ENCODE measurements at regions not wholly inside any gene's neighbourhood (a gene's known extent, or its start where the extent isn't known, plus 50 kb on each side); places are given as distances from the start of the nearest gene placed in this dataset.

GRCh38 chr11:42524534-42525227 is 787.1 kb upstream of the API5 start:
- peak in 1 of 2 experiments; percentile 37 for DNase-seq

GRCh38 chr11:42526426-42526825 is 785.4 kb upstream of the API5 start:
- DNase-seq = peak; percentile 82 to 85

DNA sequence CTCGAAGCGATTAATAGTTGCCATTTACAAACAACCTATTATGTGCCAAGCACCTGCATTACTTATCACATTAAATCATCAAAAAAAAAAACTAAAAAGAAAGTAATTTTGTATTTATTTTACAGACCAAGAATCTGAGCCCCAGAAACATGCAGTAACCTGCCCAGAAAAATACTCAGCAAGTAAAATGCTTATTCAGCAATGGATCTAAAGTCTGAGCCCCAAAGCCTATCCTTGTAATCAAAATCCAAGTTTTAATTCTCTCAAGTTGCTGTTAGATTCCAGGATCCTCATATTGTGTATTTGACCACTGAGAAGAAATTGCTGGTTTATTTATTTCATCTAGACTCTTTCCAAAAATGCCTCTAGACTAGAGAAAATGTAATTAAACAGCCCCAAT is 783.3 kb upstream of the API5 start:
- DNase-seq = no peak

- no peak for DNase-seq
Observed at GRCh38 chr11:42528911-42529310, 782.9 kb upstream of the API5 start.

DNA sequence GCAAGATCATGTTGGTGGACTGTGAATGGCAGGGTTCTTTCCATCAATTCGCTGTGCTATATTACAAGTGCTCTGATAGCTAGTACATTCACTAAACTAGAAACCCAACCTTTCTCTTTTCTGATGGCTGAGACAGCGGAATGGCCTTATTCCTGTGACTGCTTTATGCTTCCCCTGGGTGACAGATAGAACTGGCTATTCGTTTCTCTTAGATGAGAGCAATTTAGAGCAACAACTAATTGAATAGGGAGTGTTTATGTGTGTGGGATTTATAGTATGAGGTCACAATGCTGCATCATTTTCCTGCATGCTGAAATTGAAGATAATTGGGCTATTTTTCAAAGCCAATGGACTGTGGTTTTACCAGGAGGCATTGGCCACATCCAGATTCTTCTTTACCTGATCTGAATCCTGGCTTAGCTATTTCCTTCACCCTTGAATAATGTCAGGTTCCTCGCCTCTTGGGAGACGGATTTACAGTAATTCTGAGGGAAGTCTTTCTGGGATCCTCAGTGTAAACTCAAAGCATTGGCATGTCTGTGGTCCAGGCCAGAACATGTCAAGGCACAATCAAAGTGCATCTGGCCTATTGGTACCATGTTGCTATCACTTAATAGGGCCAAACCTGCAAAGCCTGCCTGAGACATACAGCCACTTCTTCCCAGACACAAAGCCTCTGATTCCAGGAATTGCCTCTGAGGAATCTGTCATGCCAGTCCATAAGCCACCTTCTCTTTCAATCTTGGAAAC is 775.0 kb upstream of the API5 start:
- DNase-seq = no peak

DNA sequence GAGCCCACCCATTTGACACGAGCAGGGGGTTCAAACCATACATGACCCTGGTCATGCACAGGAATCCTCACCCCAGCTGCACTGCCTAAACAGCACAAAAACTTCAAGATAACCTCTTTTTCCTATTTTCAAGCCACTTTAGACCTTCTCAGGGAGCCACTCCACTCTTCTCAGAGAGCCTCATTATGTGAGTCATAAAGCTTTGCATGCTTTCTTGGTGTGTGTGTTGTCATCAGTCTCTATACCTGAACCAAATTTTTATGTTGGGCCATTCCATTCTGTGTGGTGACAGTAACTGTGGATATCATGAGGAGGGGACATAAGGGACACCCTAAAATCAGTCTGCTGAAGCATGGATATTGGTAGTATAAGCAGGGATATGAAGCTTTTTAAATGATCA is 769.5 kb upstream of the API5 start:
- DNase-seq = no peak

DNA sequence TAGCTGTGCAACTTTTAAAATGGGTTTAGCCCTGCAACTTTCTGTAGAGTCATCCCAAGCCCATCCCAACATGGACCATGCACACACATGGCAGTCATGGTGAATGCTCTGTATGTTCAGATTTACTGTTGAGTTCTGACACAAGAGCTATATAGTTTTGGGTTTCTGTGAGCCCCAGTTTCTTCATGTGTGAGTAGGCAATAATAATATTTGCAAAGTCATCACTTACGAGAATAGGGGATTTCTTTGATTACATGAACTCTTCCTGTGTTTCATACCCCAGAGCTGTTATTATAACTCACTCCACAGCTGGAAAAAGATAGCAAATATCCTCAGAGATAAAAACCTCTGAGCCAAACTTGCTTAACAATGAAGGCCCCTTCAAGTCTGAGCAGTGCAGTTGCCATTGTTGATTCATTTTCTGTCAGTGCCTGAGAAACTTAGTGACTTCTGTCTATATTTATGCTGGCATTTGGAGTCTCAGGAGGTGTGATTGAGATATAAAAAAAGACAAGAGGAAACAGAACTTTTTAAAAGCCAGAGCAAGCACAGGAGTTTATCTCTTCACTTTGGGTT is 767.9 kb upstream of the API5 start:
- DNase-seq = no peak

GRCh38 chr11:42544726-42545125 is 767.1 kb upstream of the API5 start:
- no peak for DNase-seq

GRCh38 chr11:42545954-42546353 is 765.8 kb upstream of the API5 start:
- DNase-seq = no peak

GRCh38 chr11:42552786-42553185 is 759.0 kb upstream of the API5 start:
- DNase-seq = no peak

GRCh38 chr11:42555190-42555589 is 756.6 kb upstream of the API5 start:
- no peak for DNase-seq

GRCh38 chr11:42571131-42571877 is 740.5 kb upstream of the API5 start:
- peak in 1 of 2 experiments; percentile 28 for DNase-seq

- peak in 1 of 2 experiments; percentile 51 for DNase-seq
Observed at GRCh38 chr11:42571878-42572610, 739.8 kb upstream of the API5 start.

GRCh38 chr11:42576318-42576717 is 735.5 kb upstream of the API5 start:
- DNase-seq = no peak

GRCh38 chr11:42589286-42589685 is 722.5 kb upstream of the API5 start:
- DNase-seq = no peak

DNA sequence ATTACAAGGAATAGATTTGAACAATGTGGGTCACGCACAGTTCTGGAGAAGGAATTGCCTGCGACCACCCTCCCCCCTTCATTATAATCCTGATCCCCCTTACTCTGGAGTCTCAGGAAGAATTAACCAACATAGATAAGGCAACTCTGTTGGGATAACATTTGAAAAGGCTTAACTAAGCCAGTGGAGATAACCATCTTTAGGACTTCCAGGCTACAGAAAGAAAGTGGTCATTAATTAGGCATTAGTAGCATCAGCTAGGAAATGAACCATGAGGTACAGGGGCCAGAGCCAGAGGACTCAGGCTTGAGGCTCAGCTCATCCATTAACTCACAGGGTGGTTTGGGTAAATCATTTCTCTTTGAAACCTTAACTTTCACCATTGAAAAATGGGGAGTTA is 720.0 kb upstream of the API5 start:
- no peak for DNase-seq

- peak; percentile 41 to 71 for DNase-seq
Observed at GRCh38 chr11:42593441-42593840, 718.4 kb upstream of the API5 start.

- no peak for DNase-seq
Observed at GRCh38 chr11:42595876-42596275, 715.9 kb upstream of the API5 start.

GRCh38 chr11:42596576-42597145 is 715.1 kb upstream of the API5 start:
- DNase-seq = no peak

- DNase-seq = peak; percentile 88 to 98
Observed at GRCh38 chr11:42598341-42598740, 713.5 kb upstream of the API5 start.

GRCh38 chr11:42620796-42621195 is 691.0 kb upstream of the API5 start:
- DNase-seq = no peak
